Renal cortex interstitium (tissue), 11 donors: ENCODE measurements at regions not wholly inside any gene's neighbourhood (a gene's known extent, or its start where the extent isn't known, plus 50 kb on each side); places are given as distances from the start of the nearest gene placed in this dataset.

ENCODE experiments used
- DNase-seq, 11 donors: peaks; one replicate each; pipeline ENCODE4 v3.0.0-alpha.2; 2013; ENCODE audit warnings: low read depth in 9 of 11, low spot score in 4 of 11; ENCODE audit errors: extremely low read depth in 1 of 11

DNA sequence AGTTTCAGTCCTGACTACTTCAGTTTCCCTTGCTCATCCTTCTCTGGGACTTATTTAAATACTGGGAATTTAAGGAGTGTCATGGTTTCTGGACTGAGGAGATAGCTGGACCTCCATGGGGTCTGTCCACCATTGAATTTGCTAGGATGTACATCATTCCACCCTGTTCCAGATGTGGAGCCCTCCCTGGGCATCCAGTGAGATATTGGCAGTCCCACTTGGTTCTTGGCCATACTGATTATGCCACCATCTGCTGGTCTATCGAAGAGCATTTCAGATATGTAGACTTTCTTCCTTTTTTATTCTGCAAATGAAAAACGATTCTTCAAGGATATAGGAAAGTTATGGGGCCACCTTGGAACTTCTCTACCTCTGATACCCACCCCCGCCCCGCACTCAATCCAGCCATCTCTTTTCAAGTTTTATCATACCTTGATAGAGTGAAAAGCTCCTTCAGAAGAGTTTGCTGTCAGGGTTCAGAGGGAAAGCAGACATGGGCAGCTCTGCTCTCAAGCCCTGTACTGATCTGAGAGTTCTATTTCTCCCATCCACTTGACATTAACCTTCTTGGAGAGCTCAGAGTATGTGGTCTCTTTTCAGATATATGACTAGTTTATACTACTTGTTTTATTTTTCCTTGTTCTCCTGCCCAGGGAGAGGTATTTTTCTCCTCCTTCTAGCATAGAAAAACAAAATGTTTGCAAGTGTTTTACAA lies 490.7 kb upstream of the SGCD start:
- DNase-seq, result no peak

DNA sequence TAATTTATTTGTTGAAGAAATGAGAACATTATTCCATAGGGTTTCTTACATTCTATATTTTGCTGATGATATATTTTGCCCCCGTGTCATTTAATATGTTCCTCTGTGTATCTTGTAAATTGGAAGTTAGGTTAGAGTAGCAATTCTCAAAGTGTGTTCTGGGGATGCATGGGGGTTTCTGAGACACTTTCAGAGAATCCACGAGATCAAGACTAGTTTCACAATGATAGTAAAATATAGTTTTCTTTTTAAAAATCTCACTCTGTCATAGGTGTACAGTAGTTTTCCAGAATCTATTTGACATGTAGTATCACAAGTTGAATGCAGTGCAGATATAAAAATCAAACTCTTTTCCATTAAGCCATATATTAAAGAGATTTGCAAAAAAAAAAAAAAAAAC lies 488.6 kb upstream of the SGCD start:
- no peak for DNase-seq

DNA sequence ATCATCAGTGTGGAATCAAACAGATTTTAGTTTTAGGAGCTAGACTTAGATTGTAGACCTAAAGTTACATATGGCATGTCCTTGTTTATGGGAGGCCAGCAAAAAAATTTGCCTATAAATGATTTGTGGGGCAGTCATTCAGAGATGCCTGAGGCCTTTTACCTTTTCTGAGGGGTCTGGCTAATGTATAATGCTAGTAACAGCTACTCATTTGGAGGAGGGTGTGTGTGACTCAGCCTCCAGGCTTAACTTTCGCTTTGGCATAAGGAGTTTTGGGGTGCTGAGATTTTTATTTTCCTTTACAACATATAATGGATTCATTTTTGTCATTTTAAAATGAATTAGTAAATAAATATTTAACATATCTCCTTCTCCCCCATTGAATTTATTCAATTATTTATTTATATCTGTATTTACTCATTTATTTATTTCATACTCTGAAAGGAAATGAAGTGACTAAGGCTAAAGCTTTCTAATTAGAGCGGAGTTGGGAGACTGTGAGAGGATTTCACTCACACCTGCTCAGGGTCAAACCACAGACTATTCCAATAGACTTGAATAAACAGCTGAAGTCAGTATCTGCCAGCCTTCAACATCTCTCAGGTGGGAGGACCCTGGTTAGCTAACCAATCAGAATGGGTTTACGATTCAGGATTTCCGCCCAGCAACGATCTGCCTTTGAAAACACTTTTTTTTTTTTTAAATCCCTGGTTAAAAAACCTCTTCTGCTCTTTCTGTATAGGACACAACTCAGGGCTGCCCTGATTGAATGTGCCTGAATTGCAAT lies 487.5 kb upstream of the SGCD start:
- peak in 3 of 11 donors; percentile 4 to 5 (median 4) for DNase-seq

DNA sequence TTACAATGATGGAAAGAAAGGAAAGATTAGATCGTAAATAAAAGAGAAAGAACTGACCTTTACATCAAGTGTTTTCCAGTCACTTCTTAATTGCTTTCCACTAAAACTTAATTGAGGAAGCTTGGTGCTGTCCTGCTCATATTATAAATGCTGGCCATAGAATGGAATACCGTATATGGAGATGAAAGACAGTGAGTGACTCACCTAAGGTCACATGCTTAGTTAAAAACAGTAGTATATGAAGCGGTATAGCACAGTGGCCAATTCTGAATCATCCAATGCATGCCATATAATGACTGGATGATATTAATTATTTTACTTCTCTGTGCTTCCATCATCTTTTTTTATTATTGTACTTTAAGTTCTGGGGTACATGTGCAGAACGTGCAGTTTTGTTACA lies 482.4 kb upstream of the SGCD start:
- no peak for DNase-seq

DNA sequence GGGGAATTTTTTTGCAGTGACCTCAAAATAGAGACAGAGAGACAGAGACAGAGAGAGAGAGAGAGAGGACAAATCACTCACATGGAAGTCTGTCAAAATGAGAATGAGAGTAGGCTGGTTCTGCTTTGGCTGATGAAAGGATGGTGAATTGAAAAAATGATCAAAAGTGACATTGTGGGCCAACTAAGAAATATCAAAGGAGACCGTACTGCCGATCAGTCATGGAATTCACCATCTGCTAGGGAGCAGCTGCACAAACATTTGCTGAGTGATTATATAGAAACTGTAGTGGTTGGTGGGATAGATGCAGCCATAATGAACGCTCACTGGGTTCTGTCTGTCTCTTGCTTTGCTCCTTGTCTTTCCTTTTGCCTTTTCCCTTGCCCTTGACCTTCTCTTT lies 476.6 kb upstream of the SGCD start:
- no peak for DNase-seq

DNA sequence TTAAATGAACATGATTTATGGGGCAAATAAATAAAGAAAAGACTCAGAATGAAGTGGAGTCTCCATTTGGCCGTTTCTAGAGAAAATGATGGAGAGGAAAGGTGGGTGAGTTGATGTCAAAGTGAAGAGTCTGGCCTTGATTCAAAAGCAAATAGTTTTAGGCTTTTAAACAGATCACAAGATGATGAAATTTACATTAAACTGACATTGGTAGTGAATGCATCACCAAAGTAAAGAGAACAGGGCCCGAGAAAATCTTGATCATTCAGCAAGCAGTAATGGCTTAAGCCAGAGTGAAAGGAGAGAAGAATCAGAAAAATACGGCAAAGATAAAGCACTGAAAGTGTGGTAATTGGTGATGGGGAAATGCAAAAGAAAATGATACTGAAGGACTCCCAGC lies 460.0 kb upstream of the SGCD start:
- DNase-seq, result no peak

DNA sequence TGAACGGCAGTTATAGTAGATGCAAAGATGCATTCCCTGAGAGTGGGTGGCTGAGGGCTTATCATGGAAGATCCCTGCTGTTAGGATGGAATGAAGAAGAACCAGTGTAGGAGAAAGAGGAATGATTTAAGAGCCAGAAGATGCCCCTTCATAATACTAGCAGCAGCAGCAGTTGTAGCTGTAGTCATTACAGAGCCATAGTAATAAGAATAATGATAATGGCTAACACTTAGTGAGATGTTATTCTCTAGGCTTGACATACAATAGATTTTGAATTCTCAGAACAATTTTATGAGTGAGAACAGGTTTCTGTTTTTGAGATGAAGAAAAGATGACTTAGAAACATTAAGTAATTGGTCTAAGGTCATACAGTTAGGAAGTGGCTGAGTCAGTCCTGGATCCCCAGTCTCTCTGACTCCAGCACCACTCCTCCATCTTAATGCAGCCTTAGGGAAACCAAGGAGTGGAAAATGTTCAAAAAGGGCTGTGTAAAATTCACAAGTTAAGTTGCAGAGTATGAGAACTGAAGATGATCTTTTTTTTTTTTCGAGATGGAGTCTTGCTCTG lies 459.4 kb upstream of the SGCD start:
- no peak for DNase-seq

DNA sequence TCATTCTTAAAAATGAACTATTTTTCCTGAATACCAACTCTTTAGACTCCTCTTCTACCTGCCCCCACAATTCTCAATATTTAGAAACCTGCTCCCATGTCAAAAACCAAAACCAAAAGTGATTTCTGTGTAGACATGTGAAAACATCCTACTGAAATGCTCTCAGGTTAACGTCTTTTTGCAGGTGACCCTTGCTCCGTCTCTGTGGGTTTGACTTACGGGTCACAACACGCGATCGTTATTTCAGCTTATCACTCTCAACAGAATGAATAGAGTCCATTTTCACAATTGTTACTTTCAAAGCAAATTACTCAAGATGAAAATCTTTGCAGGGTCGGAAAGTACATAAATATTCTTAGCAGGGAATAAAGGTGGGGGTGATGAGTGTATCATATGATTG lies 456.3 kb upstream of the SGCD start:
- no peak for DNase-seq

DNA sequence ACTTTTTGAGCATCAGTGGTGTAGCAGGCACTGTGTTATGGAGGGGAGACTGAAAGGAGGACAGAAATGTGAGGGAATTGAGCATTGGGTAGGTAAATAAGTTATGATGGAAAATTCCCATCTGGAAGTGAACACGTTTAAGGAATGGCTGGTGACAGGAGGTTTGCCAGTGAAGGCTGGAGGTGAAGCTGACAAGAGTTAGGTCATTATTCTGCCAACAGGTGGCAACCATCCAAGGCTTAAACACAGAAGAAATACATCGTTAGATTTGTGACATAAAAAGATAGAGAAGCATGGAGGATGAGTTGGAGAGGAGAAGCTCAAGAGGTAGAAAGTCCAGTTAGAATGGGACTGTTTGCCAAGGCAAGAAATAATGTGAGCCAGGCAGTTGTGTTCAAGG lies 455.3 kb upstream of the SGCD start:
- DNase-seq, result no peak

DNA sequence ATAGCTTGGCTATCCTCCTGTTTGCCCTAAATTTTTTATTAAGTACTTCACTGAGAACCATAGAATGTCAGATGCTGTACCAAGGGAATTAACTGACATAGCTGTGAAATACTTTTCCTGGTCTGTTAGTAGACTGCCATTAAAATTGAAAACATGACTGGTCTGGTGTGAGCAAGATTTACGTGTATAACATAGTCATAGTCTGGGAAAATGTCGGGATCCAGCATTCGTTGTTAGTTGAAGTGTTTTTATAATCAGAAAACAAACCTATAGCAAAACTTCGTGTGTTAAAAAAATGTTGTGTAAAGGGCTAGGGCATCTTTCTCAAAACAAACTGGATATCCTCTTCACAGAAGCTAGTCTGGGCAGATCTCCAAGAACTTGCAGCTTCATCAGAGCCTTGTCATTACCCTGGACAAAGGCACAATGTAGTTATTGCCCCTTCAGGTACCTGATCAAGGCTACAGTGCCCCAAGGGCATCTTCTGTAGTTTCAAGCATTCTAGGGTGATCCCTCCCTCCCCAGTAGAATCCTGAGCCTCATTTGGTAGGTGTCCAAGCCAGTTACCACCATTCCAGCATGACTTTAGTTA lies 454.2 kb upstream of the SGCD start:
- DNase-seq, result no peak

DNA sequence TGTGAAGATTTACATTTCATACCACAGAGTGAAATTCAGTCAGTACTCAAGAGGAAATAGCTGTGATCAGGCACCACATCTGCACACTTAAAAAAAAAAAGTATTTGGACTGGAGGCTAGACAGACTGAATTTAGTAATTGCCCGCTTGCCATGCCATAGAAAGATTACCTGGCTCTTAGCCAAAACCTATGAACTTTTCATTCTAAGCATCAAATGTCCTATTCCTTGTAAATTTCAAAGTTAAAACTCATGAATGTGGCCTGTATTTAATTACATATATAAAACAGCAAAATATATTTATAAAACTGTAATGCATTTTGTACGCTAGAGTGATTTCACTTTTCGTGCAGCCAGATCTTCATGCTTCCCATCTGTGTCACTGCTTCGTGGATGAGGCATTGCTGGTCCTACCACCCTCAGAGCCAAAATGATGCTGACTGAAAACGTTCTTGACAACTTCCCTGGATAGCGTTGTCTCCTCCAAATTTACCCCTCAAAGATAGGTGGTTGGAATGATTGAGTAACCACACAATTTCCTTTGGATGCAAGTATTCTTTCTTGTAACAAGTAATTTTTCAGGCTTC lies 447.9 kb upstream of the SGCD start:
- DNase-seq, result no peak

DNA sequence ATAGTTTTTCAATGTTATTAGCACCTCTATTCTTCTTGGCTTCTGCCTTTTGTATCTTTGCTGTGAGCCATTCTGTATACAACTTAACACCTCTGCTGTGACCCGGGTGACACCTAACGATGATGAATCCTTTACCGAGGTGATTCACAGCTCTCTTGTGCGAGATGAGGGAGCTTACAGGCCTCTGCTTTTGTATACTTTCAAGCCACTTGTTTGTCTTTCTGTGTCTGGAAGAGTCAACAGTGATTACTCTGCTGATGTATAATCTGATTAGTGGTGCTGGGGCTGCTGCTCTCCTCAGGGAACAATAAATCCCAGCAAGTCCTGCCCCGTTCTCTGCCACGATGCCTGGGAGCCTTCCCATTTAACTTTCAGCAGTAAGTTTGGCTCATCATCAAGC lies 442.9 kb upstream of the SGCD start:
- no peak for DNase-seq

DNA sequence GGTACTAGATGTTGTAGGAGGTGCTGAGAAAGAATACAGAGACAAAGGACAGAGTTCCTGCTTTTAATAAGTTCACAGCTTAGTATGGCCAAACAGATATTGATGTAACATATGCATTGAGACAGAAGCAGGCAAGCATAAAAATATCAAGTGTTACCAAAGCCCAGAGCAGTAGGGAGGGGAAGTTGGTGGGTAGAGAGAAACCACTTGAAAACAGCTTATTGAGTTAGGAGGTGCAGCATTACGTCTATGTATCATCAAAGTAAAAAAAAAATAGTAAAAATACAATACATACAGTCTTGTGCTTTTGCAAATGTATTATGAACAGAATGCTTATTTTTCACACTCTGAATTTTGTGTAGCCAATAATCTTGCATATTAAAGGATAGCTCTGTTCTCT lies 441.8 kb upstream of the SGCD start:
- no peak for DNase-seq

DNA sequence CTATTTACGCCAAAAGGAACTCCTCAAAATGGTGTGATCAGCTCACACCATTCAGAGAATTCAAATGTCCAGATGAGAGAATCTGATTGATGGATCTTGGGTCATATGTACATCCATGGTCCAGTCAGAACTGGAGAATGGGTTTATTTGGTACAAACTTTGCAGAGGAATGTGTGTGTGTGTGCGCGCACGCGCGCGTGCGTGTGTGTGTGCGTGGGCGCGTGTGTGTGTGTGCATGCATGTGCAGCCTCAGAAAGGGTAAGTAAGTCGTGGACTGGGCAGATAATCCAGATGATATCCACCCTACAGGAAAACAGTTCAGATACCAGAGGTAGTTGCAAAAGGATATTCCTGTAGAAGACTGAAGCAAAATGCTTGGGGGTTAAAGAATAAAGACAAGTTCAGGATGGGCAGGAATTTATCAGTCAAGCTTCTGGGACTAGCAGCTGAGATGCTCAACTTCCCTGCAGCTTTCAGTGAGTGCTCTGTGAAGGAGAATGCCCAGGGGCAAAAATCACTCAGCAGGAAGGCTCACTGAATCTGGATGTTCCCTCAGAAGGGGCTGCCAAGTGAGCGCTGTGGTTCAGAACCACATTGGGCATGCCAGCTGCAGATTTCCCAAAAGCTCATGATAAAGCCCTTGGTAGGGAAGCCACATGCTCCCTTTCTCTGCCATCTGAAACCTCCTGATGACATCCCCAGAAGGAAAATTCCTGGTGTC lies 440.5 kb upstream of the SGCD start:
- no peak for DNase-seq

DNA sequence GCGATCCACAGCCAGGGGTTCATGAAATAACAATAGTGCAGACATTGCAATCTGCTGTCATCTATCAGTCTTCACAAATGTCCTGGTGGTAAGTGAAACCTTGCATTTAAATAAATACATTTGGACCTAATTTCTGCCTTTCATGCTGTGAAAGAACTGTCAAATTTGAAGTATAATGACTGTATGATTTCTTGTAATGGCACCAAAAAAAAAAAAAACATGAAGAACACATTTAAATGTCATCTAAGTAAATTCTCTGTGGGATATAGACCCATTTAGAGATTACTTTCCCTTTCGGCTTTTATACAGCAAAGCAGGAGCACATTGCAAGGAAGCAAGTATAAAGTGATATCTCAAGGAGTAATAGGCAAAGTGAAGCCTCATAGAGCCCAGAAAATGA lies 431.5 kb upstream of the SGCD start:
- DNase-seq, result no peak

DNA sequence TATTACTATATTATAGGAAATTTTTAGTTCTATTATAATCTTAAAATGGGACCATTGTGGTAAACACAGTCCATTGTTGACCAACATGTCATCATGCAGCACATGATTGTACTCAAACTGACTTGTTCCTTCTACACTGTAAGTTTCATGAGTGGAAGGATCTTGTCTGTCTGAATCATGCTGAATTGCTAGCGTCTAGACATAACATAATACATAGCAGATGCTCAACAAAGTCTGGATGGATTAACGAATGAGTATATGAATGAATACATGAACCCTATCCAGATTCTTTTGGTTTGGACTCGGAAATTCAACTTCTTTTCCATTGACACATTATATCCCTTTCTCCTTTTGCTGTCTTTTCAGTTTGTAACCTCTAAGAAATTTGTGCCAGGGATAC lies 429.2 kb upstream of the SGCD start:
- DNase-seq, result no peak

DNA sequence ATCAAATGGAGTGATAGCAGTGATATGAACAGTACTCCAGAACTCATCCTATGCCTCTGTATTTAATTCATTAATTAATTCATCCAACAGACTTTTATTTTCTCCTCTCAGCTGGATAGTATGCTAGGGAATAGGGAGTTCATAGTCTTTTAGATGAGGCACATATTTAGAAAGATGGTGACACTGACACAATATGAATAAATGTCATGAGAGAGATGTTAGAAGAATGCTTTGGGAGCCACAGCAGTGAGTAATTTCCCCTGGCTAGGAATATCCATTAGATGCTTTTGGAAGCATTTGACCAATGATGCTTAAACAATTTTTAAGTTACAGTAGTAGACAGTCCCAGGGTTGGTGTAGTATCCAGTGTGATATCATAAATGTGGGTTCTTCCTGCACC lies 428.7 kb upstream of the SGCD start:
- DNase-seq, result no peak

DNA sequence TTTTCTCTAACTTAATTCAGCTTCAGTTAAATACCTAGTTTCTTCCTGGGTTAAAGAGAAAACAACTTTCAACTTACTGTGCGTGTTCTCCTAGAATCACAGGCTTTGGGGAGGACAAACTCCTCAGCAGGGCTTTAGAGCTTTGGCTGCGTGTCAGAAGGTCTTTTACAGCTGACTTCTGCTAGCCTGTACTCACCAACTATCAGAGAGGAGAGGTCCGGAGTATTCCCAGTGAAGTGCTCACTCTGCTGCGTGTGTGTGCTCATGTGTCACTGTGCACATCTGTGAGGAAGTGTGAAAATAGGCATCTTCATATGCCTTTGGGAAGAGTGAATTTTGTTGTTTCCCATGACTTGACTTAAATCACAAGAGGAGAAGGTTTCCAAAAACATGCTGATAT lies 423.2 kb upstream of the SGCD start:
- DNase-seq, result no peak

DNA sequence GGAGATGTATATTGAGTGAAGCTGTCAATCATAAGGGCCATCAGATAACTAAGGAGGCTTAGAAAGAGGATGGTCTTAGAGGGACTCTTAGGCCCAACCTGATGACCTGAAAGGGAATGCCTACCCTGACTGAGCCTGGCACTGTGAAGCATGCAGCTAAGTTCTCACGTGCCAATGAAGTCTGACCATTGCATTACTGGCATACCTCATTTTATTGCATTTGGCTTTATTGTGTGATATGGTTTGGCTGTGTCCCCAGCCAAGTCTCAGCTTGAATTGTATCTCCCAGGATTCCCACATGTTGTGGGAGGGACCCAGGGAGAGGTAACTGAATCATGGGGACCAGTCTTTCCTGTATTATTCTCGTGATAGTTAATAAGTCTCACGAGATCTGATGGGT lies 421.6 kb upstream of the SGCD start:
- no peak for DNase-seq
